ENCODE measurements at regions not wholly inside any gene's neighbourhood (a gene's known extent, or its start where the extent isn't known, plus 50 kb on each side); places are given as distances from the start of the nearest gene placed in this dataset.

DNA sequence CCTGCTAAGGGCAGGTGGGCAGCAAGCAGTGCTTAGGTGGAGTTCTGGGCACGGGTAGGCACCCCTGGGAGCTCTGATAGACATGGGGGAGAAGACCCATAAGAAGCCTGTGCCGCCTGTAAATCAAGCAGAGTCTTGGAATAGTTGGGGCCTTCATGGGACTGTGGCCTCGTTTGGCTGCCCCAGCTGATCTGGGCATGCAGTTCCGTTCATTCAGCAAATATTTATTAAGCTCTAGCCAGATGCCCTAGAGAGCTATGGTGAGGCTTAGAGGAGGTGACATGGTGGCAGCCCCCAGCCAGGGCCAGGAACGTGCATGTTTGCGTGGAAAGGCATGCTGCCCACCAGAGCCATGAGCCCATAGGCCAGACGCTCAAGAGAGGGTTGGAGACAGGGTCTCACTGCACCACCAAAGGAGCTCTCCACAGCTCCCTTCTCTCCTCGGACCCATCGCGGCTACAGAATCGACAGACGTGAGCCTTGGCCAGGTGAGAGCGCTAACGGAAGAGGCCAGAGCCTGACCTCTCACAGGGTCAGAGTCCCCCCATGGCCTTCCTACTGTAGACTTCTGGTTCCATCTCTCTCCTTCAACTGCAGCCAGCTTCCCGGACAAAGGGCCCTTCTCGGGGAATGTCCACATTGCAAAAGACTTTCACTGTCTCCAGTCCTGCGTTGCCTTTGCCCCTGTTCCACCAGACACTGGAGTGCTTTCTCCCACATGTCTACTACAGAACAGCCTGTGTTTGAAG, 135.7 kb downstream of the INHBB start:
- no peak for DNase-seq

GRCh38 chr2:120482334-120482733, 136.4 kb downstream of the INHBB start:
- no peak for DNase-seq

DNA sequence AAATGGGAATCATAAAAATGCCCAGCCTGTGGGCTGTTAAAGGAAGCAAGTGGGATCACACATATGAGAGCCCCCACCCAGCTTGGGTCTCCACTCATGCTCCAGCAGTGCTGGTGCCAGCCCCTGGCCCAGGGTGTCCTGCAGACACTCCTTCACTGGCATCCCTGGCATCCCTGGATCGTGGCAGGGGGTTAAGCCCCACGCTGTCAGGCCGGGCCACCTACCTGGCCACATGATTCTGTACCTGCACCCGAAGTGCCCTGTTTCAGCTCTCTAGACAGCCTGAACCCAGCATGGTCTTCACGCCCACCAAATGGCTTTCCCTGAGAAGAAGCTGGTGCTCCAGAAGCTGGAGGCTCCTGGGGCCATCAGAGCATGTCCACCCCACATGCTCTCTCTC, 137.4 kb downstream of the INHBB start:
- DNase-seq: no peak

DNA sequence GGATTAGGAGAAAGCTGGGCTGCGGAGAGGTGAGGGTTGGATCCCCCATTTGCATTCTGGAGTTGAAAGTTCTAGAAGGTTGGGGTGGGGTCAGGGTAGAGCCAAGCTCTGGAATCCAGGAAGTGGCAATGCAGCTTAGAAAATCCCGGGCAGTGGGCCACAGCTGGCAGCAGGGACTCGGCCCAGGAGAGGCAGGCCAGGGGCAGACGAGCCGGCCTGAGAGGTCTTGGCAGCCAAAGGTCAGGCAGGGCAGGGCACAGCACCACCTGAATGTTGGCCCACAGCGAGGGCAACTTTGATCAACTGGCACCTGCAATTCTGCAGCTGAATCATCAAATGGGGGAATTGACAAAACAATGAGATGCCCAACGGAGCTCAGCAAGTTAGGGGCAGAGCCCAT, 139.2 kb downstream of the INHBB start:
- no peak for DNase-seq

- DNase-seq: no peak
Observed at GRCh38 chr2:120486441-120486840, 140.5 kb downstream of the INHBB start.

GRCh38 chr2:120486946-120487345, 141.0 kb downstream of the INHBB start:
- DNase-seq: no peak

DNA sequence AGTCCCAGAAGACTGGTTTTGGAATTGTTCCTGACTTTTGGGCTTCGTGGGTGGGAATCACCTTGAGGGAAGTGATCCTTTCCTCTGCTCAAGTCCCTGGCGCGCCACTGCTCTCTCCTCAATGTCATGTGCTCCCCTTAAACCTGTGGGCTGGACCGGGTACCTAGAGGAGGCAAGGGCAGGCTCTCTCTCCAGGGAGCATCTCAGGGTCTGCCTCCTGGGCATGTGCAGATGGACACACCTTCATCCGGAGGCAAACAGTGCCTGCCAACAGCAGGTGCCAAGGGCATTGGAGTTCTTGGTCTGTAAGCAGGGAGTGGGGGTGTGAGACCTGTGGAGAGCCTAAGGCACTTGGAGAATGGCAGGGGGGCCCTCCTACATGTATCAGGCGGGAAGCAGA, 142.6 kb downstream of the INHBB start:
- DNase-seq: no peak

GRCh38 chr2:120489023-120489422, 143.1 kb downstream of the INHBB start:
- DNase-seq: no peak

DNA sequence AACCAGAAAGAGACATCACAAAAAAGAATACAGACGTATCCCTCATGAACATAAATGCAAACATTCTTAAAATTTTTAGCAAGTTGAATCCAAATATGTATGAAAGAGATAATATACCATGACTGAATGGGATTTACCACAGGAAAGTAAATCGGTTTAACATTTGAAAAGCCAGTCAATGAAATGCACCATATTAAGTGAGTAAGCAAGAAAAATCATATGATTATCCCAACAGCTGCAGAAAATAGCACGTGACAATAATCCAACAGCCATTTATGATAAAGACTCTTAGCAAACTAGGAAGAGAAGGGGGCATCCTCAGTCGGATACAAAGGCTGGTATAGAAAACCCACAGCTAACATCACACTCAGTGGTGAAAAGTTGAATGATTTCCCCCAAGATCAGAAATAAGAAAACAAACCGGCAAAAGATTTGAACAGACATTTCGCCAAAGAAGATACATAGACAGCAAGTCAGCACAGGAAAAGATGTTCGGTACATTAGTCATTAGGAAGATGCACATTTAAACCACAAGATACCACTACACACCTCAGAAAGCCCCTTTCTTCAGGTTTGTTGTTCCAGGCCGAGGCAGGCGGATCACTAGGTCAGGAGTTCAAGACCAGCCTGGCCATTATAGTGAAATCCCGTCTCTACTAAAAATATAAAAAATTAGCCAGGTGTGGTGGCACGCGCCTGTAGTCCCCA, 144.3 kb downstream of the INHBB start:
- DNase-seq: no peak

- no peak for DNase-seq
Observed at GRCh38 chr2:120491111-120491625, 145.2 kb downstream of the INHBB start.

DNA sequence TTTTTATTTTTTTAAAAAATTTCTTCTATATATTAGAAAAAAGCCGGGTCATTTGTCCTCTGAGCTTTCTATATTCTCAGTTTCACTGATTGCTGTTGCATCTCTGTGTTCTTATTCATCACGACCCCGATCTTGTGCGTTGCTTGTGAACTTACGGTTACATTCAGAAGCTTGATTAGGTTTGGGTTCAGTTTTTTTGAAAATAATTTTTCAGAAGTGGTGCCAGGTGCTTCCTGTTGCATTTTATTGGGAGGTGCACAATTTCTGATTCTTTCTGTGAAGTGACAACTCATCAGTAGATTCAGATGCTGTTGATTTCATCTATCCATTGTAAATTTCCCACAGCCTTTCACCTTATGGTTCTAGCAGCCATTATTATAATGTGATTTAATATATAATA, 147.3 kb downstream of the INHBB start:
- DNase-seq: no peak

- no peak for DNase-seq
Observed at GRCh38 chr2:120494446-120494845, 148.5 kb downstream of the INHBB start.

DNA sequence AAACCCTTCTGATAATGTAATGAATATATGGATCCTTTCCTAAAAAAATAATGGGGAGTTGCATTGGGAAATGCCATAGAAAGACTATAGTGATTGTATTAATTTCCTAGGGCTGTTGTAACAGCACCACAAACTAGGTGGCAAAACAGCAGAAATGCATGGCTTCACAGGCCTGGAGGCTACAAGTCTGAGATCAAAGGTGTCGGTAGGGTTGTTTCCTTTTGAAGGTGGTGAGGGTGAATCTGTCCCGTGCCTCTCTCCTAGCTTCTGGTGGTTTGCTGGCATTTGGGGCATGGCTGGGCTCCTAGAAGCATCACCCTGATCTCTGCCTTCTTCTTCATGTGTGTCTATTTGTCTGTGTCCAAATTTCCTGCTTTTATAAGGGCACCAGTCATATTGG, 149.7 kb downstream of the INHBB start:
- no peak for DNase-seq

DNA sequence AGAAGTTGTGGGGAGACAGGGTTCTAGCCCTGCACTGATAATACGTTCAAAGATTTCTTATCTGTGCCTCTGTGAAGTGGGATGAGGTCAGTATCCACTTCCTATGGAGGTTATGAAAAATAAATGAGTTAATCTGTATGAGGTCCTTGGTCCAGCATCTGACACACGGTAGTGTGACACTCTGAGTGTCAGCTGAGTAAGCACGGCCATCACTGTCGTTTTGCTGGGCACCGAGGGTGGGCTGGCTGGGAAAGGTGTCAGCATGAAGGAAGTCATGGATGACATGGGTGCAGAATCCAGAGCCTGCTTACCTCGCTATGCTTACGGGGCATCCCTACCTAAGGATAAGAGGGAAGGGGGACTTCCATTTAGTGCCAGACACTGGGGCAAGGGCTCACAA, 150.3 kb downstream of the INHBB start:
- DNase-seq: no peak

DNA sequence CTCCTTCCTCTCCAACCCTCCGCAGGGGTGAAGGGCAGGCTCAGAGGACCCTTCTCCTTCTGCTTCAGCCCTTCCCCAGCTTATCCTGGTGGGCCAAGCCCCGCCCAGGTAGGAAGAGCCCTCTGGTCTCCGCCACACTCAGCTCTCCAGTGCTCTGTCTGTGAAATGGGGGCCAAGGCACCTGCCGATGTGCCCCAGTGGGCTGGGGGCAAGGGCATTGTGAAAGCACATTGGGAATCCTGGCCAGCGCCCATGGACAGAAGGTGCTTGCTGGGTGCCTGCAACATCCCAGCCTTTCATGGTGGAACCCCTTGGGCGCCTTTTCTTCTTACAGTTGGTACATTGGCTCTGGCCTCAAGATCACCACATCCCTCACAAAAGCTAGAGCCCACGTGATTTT, 150.8 kb downstream of the INHBB start:
- no peak for DNase-seq

DNA sequence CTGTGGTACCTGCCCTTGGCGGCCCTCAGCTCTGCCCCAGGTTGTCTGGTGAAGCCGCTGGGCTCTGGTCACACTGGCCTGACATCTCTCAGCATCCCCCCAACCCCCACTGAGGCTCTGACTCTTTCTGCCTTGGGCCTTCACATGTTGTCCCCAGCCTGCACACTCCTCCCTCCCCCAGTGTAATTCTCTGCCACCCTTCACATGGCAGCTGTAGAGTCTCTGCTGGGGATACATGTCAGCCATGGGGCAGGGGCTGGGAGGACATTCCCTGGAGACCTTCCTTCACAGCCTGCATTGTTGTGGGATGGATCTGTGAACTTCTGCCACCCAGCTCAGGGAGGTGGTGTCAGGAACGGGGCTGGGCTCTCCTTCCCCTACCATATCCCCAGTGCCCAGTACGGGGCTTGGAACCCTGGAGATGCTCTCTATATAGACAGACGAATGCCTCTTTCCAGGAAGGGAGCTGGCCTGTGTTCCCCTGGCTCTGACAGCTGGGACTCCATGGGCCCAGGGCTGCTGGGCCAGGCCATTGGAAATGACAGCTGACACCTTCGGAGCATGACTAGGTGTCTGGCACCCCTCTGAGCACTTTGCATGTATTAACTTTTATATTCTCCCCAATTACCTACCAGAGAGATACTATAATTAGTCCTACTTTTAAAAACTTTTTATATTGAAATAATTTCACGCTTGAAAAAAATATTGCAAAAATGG, 151.5 kb downstream of the INHBB start:
- no peak for DNase-seq

DNA sequence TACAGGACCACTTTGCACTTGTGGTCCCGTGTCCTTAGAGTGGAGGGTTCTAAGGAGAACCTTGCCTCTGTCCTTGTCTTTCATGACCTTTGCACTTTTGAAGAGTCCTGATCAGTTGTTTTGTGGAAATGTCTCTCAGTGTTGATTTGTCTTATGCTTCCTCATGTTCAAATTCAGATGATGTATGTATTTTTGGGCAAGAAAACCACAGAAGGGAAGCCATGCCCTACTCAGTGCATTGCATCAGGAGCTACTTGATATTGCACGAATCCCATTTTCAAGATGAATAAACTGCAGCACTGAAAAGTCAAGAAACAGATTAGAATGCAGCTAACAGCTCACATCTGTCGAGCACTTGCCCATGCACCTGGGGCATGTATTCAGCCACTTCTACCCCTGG, 152.2 kb downstream of the INHBB start:
- DNase-seq: no peak

- DNase-seq: no peak
Observed at GRCh38 chr2:120498576-120499394, 152.8 kb downstream of the INHBB start.

DNA sequence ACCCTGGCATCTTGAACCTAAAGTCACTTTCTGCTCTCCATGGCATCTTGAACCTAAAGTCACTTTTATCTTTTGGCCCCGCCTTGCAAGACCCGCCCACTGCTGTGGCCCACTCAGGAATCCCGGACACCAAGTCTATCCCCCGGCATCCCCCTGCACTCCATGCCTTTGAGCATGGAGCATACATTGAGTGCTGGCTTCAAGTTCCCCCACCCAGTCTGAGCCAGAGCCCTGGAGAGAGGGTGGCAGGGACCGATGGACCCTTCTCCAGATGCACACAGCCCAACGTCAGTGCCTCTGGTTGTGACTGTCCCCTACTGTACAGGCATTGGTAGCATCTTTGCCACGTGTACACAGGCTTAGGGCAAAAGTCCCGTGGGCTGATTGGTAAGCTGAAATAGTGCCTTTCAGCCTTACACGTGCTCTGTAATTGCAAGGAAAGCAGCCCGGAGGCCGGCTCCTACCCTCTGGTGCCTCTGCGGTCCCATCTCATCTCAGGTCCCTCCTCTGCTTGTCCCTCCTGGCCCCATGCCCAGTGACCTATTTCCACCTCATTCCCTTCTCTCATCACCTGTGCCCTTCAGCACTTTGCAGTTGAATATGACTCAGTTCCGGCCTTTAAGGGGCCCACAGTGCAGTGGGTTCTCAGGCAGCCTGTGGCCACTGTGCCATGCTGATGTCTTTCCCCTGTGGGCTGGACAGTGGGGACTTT, 154.0 kb downstream of the INHBB start:
- no peak for DNase-seq

GRCh38 chr2:120501591-120501990, 155.7 kb downstream of the INHBB start:
- no peak for DNase-seq

DNA sequence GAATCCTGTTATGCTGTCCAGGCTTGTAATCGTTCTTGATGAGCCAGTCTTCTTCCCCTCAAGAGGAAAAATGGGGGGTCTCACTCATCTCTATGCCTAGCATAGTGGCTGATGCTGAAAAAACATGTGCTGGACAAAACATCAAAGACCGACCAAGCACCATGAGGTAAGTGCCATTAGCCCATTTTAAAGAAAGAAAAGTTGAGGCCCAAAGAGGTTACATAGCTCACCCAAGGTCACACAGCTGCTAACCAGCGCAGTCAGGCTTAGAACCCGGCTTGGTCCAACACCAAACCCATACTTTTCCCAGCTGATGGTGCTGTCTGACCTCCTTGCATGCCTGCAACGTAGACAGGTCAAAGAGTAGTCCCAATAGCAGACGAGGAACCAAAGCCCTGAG, 156.4 kb downstream of the INHBB start:
- no peak for DNase-seq

- DNase-seq: no peak
Observed at GRCh38 chr2:120502761-120503160, 156.8 kb downstream of the INHBB start.
